H9 (cell line): ENCODE measurements at regions not wholly inside any gene's neighbourhood (a gene's known extent, or its start where the extent isn't known, plus 50 kb on each side); places are given as distances from the start of the nearest gene placed in this dataset.

Experiments
- DNase-seq: peaks from one replicate; pipeline ENCODE4 v3.0.0-alpha.2; 2017
- H2AFZ ChIP-seq: one replicate; pipeline ENCODE4 v1.6.1; 2013; ENCODE audit warnings: mild to moderate bottlenecking, low read length, control low read depth, moderate library complexity
- H2AK5ac ChIP-seq: 2 replicates; pipeline ENCODE4 v1.6.1; 2013; ENCODE audit warnings: low read length, control low read depth, mixed read lengths; ENCODE audit not compliant: insufficient read length
- H2BK120ac ChIP-seq: one replicate; pipeline ENCODE4 v1.6.1; 2013; ENCODE audit warnings: low read depth, mild to moderate bottlenecking, low read length, control low read depth, inconsistent platforms; ENCODE audit not compliant: poor library complexity, severe bottlenecking
- H2BK12ac ChIP-seq: 2 replicates; pipeline ENCODE4 v1.6.1; 2013; ENCODE audit warnings: low read length, control low read depth, mixed read lengths, low read depth; ENCODE audit not compliant: insufficient read length
- H2BK15ac ChIP-seq: 2 replicates; pipeline ENCODE4 v1.6.1; 2013; ENCODE audit warnings: low read depth, low read length, control low read depth
- H2BK20ac ChIP-seq: one replicate; pipeline ENCODE4 v1.6.1; 2013; ENCODE audit warnings: low read depth, mild to moderate bottlenecking, low read length, control low read depth, inconsistent platforms; ENCODE audit not compliant: poor library complexity, severe bottlenecking
- H2BK5ac ChIP-seq: 2 replicates; pipeline ENCODE4 v1.6.1; 2013; ENCODE audit warnings: low read length, control low read depth, mixed read lengths; ENCODE audit not compliant: insufficient read length
- H3K14ac ChIP-seq: 2 replicates; pipeline ENCODE4 v1.6.1; 2013; ENCODE audit warnings: low read length, control low read depth; ENCODE audit not compliant: insufficient read depth
- H3K18ac ChIP-seq: 2 replicates; pipeline ENCODE4 v1.6.1; 2013; ENCODE audit warnings: low read depth, mild to moderate bottlenecking, mixed read lengths, low read length, control low read depth; ENCODE audit not compliant: insufficient read length
- H3K23ac ChIP-seq: 2 replicates; pipeline ENCODE4 v1.6.1; 2013; ENCODE audit warnings: low read length, control low read depth, mixed read lengths, low read depth; ENCODE audit not compliant: insufficient read length
- H3K23me2 ChIP-seq: 2 replicates; pipeline ENCODE4 v1.6.1; 2013; ENCODE audit warnings: low read depth, mild to moderate bottlenecking, mixed read lengths, low read length, control low read depth; ENCODE audit not compliant: insufficient read length, poor library complexity, severe bottlenecking
- H3K27ac ChIP-seq: 2 replicates; pipeline ENCODE4 v1.5.1; 2013; ENCODE audit warnings: low read length, control low read depth, mixed read lengths, low read depth; ENCODE audit not compliant: insufficient read length
- H3K27me3 ChIP-seq: 2 replicates; pipeline ENCODE4 v1.6.1; 2013; ENCODE audit warnings: low read length, control low read depth, inconsistent platforms; ENCODE audit not compliant: insufficient read depth
- H3K4ac ChIP-seq: 2 replicates; pipeline ENCODE4 v1.6.1; 2013; ENCODE audit warnings: low read depth, mild to moderate bottlenecking, control low read depth, inconsistent platforms, low read length, moderate library complexity
- H3K4me1 ChIP-seq: 2 replicates; pipeline ENCODE4 v1.6.1; 2013; ENCODE audit warnings: low read length, control low read depth, inconsistent platforms; ENCODE audit not compliant: insufficient read depth
- H3K4me2 ChIP-seq: 2 replicates; pipeline ENCODE4 v1.6.1; 2013; ENCODE audit warnings: low read length, control low read depth, mixed read lengths; ENCODE audit not compliant: insufficient read length, insufficient read depth
- H3K56ac ChIP-seq: 2 replicates; pipeline ENCODE4 v1.6.1; 2013; ENCODE audit warnings: low read depth, mild to moderate bottlenecking, mixed read lengths, low read length, control low read depth; ENCODE audit not compliant: insufficient read length
- H3K79me1 ChIP-seq: 2 replicates; pipeline ENCODE4 v1.6.1; 2013; ENCODE audit warnings: low read depth, mild to moderate bottlenecking, moderate library complexity, low read length, control low read depth, inconsistent platforms; ENCODE audit not compliant: insufficient read depth, poor library complexity, severe bottlenecking
- H3K79me2 ChIP-seq: 2 replicates; pipeline ENCODE4 v1.6.1; 2013; ENCODE audit warnings: low read length, control low read depth, inconsistent platforms; ENCODE audit not compliant: insufficient read depth
- H3K9ac ChIP-seq: 2 replicates; pipeline ENCODE4 v1.6.1; 2013; ENCODE audit warnings: low read length, control low read depth, mixed read lengths; ENCODE audit not compliant: insufficient read length; ENCODE audit errors: extremely low read depth
- H3K9me3 ChIP-seq: one replicate; pipeline ENCODE4 v1.6.1; 2013; ENCODE audit warnings: low read depth, low read length, inconsistent platforms; ENCODE audit not compliant: control insufficient read depth
- H3T11ph ChIP-seq: one replicate; pipeline ENCODE4 v1.6.1; 2013; ENCODE audit warnings: mild to moderate bottlenecking, low read length, control low read depth, inconsistent platforms
- H4K20me1 ChIP-seq: one replicate; pipeline ENCODE4 v1.6.1; 2013; ENCODE audit not compliant: control insufficient read depth, insufficient read length, insufficient read depth
- H4K5ac ChIP-seq: 2 replicates; pipeline ENCODE4 v1.6.1; 2013; ENCODE audit warnings: low read depth, mild to moderate bottlenecking, mixed read lengths, low read length, control low read depth; ENCODE audit not compliant: insufficient read length
- H4K8ac ChIP-seq: replicated peaks from 2 replicates; pipeline ENCODE4 v1.6.1; 2013; ENCODE audit warnings: low read length, control low read depth, mixed read lengths, low read depth; ENCODE audit not compliant: insufficient read length
- H4K91ac ChIP-seq: 2 replicates; pipeline ENCODE4 v1.6.1; 2013; ENCODE audit warnings: low read depth, mild to moderate bottlenecking, moderate library complexity, mixed read lengths, low read length, control low read depth; ENCODE audit not compliant: insufficient read length
- H3K27ac Mint-ChIP-seq, 3 experiments: 2 replicates in 2 of 3; 3 replicates in 1 of 3; pipeline ENCODE4 v1.8.0; 2020 to 2021; ENCODE audit warnings: mixed read lengths in 3 of 3, mild to moderate bottlenecking in 1 of 3, moderate library complexity in 1 of 3
- H3K27me3 Mint-ChIP-seq: 2 replicates; pipeline ENCODE4 v1.8.0; 2021; ENCODE audit warnings: low read depth, mild to moderate bottlenecking, moderate library complexity, mixed read lengths
- H3K36me3 Mint-ChIP-seq, 3 experiments: 2 replicates in 2 of 3; 3 replicates in 1 of 3; pipeline ENCODE4 v1.8.0; 2020 to 2021; ENCODE audit warnings: low read depth in 3 of 3, mixed read lengths in 3 of 3; ENCODE audit not compliant: insufficient read depth in 1 of 3
- H3K4me1 Mint-ChIP-seq, 2 experiments: 2 replicates each; pipeline ENCODE4 v1.8.0; 2020; ENCODE audit warnings: mixed read lengths in 2 of 2
- H3K4me3 Mint-ChIP-seq, 2 experiments: 2 replicates in 1 of 2; 3 replicates in 1 of 2; pipeline ENCODE4 v1.8.0; 2020 to 2021; ENCODE audit warnings: mild to moderate bottlenecking in 2 of 2, mixed read lengths in 2 of 2, moderate library complexity in 1 of 2
- H3K9me3 Mint-ChIP-seq, 2 experiments: 2 replicates in 1 of 2; 3 replicates in 1 of 2; pipeline ENCODE4 v1.8.0; 2020; ENCODE audit warnings: mild to moderate bottlenecking in 2 of 2, mixed read lengths in 2 of 2, moderate library complexity in 1 of 2
- CTCF ChIP-seq: fragments of 200-600 bp; sonication (generic); conservative IDR thresholded peaks from 3 replicates; pipeline ENCODE4 v1.8.0; 2021; ENCODE audit warnings: antibody characterized with exemption, mild to moderate bottlenecking
- WGBS: extraction: QIAGEN DNeasy Blood & Tissue Kit; methylation state at CpG from one replicate; pipeline ENCODE4 v1.1.7; 2013; ENCODE audit warnings: missing lambda C conversion rate, low lambda C conversion rate, mixed read lengths; ENCODE audit not compliant: insufficient read length; ENCODE audit errors: extremely low coverage; 5-methylcytosine and 5-hydroxymethylcytosine counted together

DNA sequence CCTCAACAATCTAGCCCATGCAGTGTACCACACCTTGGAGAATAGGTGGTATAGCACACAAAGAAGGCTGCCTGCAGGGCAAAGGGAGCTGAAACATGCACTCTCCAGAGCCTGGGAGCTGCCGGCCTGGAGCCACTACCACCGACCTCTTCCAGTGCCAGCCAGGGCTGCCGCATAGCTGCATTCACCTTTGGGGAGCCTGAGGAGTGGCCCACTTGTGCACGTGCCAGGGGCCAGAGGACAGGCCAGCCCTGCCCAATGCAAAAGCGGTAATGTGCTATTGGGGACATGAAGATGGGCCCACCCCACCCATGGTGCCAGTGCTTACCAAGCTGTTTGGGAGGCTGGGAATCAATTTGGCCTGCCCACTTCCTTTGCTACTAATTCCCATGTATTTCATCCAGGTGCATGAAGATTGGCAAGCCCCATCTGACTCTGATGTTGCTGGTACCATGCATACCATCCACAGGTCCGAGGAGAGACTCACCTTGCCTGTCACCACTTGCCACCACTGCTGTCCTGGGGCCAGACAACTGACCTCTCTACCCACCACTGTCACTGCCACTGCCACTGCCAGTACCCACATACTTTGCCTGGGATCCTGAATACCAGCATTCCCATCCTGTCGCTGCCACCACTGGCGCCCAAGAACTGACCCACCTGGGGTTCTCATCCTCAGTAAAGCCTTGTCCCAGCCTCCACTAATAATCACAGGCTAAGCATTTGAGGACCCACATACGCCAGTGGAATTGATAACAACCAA, 506.9 kb downstream of the MAGEB5 start:
- H2BK20ac ChIP-seq, result no peak overlapping the region
- H3K27ac Mint-ChIP-seq, result no peak overlapping the region
- WGBS, result no CpG with 5 or more reads among the region's 9 CpGs
- H2AFZ ChIP-seq, result no peak overlapping the region
- H4K91ac ChIP-seq, result no peak overlapping the region
- no peak for DNase-seq
- no peak overlapping the region for H3K27ac ChIP-seq
- H4K5ac ChIP-seq, result no peak overlapping the region
- H3K9me3 ChIP-seq, result peaks cover 8% of the 10 kb centered on the region
- no peaks in the 10 kb centered on the region for H3K27me3 ChIP-seq
- no peak overlapping the region for H3K23ac ChIP-seq
- H3K79me1 ChIP-seq, result no peaks in the 10 kb centered on the region
- no peak overlapping the region for H3K14ac ChIP-seq
- no peaks in the 10 kb centered on the region for H3K4me1 Mint-ChIP-seq
- no peak overlapping the region for H3T11ph ChIP-seq
- H3K4me1 ChIP-seq, result no peaks in the 10 kb centered on the region
- H3K36me3 Mint-ChIP-seq, result peaks cover 0 to 3% (median 0%) of the 10 kb centered on the region in 3 experiments; a peak in 2 of 7 replicates
- H3K79me2 ChIP-seq, result no peaks in the 10 kb centered on the region
- no peaks in the 10 kb centered on the region for H4K20me1 ChIP-seq
- no peaks in the 10 kb centered on the region for H3K27me3 Mint-ChIP-seq
- no peak for TF ChIP-seq CTCF
- no peak overlapping the region for H3K4me2 ChIP-seq
- no peak overlapping the region for H2BK5ac ChIP-seq
- H3K9me3 Mint-ChIP-seq, result peaks cover 42 to 47% of the 10 kb centered on the region in 2 experiments
- no peak overlapping the region for H4K8ac ChIP-seq
- H3K9ac ChIP-seq, result no peak overlapping the region
- no peak overlapping the region for H2BK120ac ChIP-seq
- no peak overlapping the region for H3K4me3 Mint-ChIP-seq
- H3K18ac ChIP-seq, result no peak overlapping the region
- H2BK15ac ChIP-seq, result no peak overlapping the region
- no peak overlapping the region for H2AK5ac ChIP-seq
- no peak overlapping the region for H3K4ac ChIP-seq
- H3K23me2 ChIP-seq, result no peaks in the 10 kb centered on the region
- H3K56ac ChIP-seq, result no peak overlapping the region
- H2BK12ac ChIP-seq, result no peak overlapping the region
